ENCODE measurements at regions not wholly inside any gene's neighbourhood (a gene's known extent, or its start where the extent isn't known, plus 50 kb on each side); places are given as distances from the start of the nearest gene placed in this dataset.

- no peak overlapping the region for H3K4me3 ChIP-seq (ENCODE audit: low read depth, low read length)
- DNase-seq (ENCODE audit: low read depth), result peak; percentile 33
- no peak for TF ChIP-seq CTCF (conservative IDR thresholded peaks at IDR 0.05; ENCODE audit: low read depth, low read length)
Measured at GRCh38 chr14:71730471-71730870, 201.8 kb upstream of the RGS6 start.

GRCh38 chr14:71731096-71731495, 201.1 kb upstream of the RGS6 start:
- no peak overlapping the region for H3K4me3 ChIP-seq (ENCODE audit: low read depth, low read length)

GRCh38 chr14:71733210-71733883, 198.9 kb upstream of the RGS6 start:
- peak; percentile 2 for TF ChIP-seq CTCF (conservative IDR thresholded peaks at IDR 0.05; ENCODE audit: low read depth, low read length)
- peak; percentile 76 for DNase-seq (ENCODE audit: low read depth)
- H3K4me3 ChIP-seq (ENCODE audit: low read depth, low read length), result no peak overlapping the region

More at GRCh38 chr14:71731096-71731495, 201.1 kb upstream of the RGS6 start:
- no peak for TF ChIP-seq CTCF (conservative IDR thresholded peaks at IDR 0.05; ENCODE audit: low read depth, low read length)
- DNase-seq (ENCODE audit: low read depth), result no peak

- no peak for TF ChIP-seq CTCF (conservative IDR thresholded peaks at IDR 0.05; ENCODE audit: low read depth, low read length)
- no peak for DNase-seq (ENCODE audit: low read depth)
- no peak overlapping the region for H3K4me3 ChIP-seq (ENCODE audit: low read depth, low read length)
Measured at GRCh38 chr14:71734076-71734475, 198.2 kb upstream of the RGS6 start.

- DNase-seq (ENCODE audit: low read depth), result no peak
- no peak overlapping the region for H3K4me3 ChIP-seq (ENCODE audit: low read depth, low read length)
- TF ChIP-seq CTCF (conservative IDR thresholded peaks at IDR 0.05; ENCODE audit: low read depth, low read length), result no peak
Measured at GRCh38 chr14:71734885-71735284, 197.3 kb upstream of the RGS6 start.

GRCh38 chr14:71737760-71738159, 194.5 kb upstream of the RGS6 start:
- TF ChIP-seq CTCF (conservative IDR thresholded peaks at IDR 0.05; ENCODE audit: low read depth, low read length), result no peak
- no peak overlapping the region for H3K4me3 ChIP-seq (ENCODE audit: low read depth, low read length)
- no peak for DNase-seq (ENCODE audit: low read depth)

Data from choroid plexus epithelial cell (primary cell).